ENCODE measurements at regions not wholly inside any gene's neighbourhood (a gene's known extent, or its start where the extent isn't known, plus 50 kb on each side); places are given as distances from the start of the nearest gene placed in this dataset.

GRCh38 chr11:30089921-30090320 is 73.1 kb upstream of the KCNA4 start:
- no peak for DNase-seq (ENCODE audit: low spot score)
- TF ChIP-seq CTCF (IDR thresholded peaks at IDR 0.05) = no peak
- H3K4me3 ChIP-seq = no peak overlapping the region
- H3K27ac ChIP-seq = no peak overlapping the region

- DNase-seq (ENCODE audit: low spot score) = no peak
- Histone ChIP-seq H3K4me3 (no peak overlapping the region), H3K27ac (no peak overlapping the region)
- no peak for TF ChIP-seq CTCF (IDR thresholded peaks at IDR 0.05)
Observed at GRCh38 chr11:30091246-30091645, 74.4 kb upstream of the KCNA4 start.

DNA sequence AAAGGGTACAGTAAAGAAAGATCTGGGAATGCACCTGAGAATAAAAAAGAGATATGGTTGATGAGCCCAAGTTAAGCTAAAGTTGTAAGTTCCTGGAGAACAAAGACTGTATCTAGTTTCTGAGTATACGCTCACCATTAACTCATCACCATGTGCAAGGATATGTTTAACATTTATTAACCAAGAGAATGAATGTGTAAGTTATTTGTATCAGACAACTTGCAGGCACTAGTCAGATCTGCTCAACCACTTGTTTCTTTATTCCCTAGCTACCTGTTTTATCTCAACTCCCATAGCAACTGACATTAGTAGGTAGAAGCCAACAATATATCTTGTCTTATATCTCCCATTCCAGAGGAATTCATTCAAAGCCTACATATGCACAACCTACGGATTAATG is 74.9 kb upstream of the KCNA4 start:
- H3K27ac ChIP-seq = no peak overlapping the region
- no peak for TF ChIP-seq CTCF (IDR thresholded peaks at IDR 0.05)
- H3K4me3 ChIP-seq = no peak overlapping the region
- no peak for DNase-seq (ENCODE audit: low spot score)

GRCh38 chr11:30092518-30092917 is 75.7 kb upstream of the KCNA4 start:
- TF ChIP-seq CTCF (IDR thresholded peaks at IDR 0.05) = no peak
- H3K27ac ChIP-seq = no peak overlapping the region
- no peak for DNase-seq (ENCODE audit: low spot score)

GRCh38 chr11:30100495-30100894 is 83.7 kb upstream of the KCNA4 start:
- no peak for DNase-seq (ENCODE audit: low spot score)
- no peak overlapping the region for H3K4me3 ChIP-seq
- H3K27ac ChIP-seq = no peak overlapping the region
- TF ChIP-seq CTCF (IDR thresholded peaks at IDR 0.05) = no peak

More at GRCh38 chr11:30092518-30092917, 75.7 kb upstream of the KCNA4 start:
- H3K4me3 ChIP-seq = no peak overlapping the region

- no peak for TF ChIP-seq CTCF (IDR thresholded peaks at IDR 0.05)
- H3K4me3 ChIP-seq = no peak overlapping the region
- DNase-seq (ENCODE audit: low spot score) = no peak
- no peak overlapping the region for H3K27ac ChIP-seq
Observed at GRCh38 chr11:30106222-30107181, 89.7 kb upstream of the KCNA4 start.

GRCh38 chr11:30107899-30108298 is 91.1 kb upstream of the KCNA4 start:
- TF ChIP-seq CTCF (IDR thresholded peaks at IDR 0.05) = no peak
- DNase-seq (ENCODE audit: low spot score) = no peak
- Histone ChIP-seq H3K4me3 (no peak overlapping the region), H3K27ac (no peak overlapping the region)

Data from coronary artery (tissue), 2 donors.